ENCODE measurements at regions not wholly inside any gene's neighbourhood (a gene's known extent, or its start where the extent isn't known, plus 50 kb on each side); places are given as distances from the start of the nearest gene placed in this dataset.

GRCh38 chr22:48891688-48892577 lies 935.7 kb downstream of the BRD1 start:
- no peak for DNase-seq
- Histone ChIP-seq H4K20me1 (ENCODE audit: control insufficient read depth, insufficient read depth, low read length, poor library complexity, severe bottlenecking) (no peaks in the 10 kb centered on the region), H3K9ac (ENCODE audit: low read length) (no peak overlapping the region), H3K9me3 (ENCODE audit: control extremely low read depth in 1 of 3, control insufficient read depth in 2 of 3, insufficient read depth in 1 of 3, low read length in 2 of 3) (peaks cover 0 to 22% (median 0%) of the 10 kb centered on the region in 3 donors), H3K4me1 (ENCODE audit: control insufficient read depth in 2 of 2, insufficient read depth in 2 of 2, low read length in 2 of 2) (no peaks in the 10 kb centered on the region), H3K79me2 (ENCODE audit: control insufficient read depth, insufficient read depth, low read length) (no peaks in the 10 kb centered on the region), H3K27me3 (replicated peaks in 1 of 4; ENCODE audit: control extremely low read depth in 1 of 4, control insufficient read depth in 3 of 4, insufficient read depth in 4 of 4, low read length in 3 of 4) (no peaks in the 10 kb centered on the region), H3K4me3 (ENCODE audit: control extremely low read depth in 1 of 5, extremely low read depth in 1 of 5, insufficient read depth in 1 of 5, low read depth in 2 of 5, low read length in 4 of 5) (no peak overlapping the region), H3K36me3 (replicated peaks in 1 of 2; ENCODE audit: control extremely low read depth in 1 of 2, control insufficient read depth in 1 of 2, extremely low read depth in 1 of 2, insufficient read depth in 2 of 2, low read length in 1 of 2) (no peaks in the 10 kb centered on the region), H2AFZ (ENCODE audit: insufficient read depth, low read depth, low read length, poor library complexity, severe bottlenecking) (no peak overlapping the region), H3K27ac (ENCODE audit: low read length in 2 of 2) (no peak overlapping the region), H3K4me2 (replicated peaks; ENCODE audit: low read depth, low read length, poor library complexity, severe bottlenecking) (no peak overlapping the region)
- H3K4me3 Mint-ChIP-seq = no peak overlapping the region
- CTCF ChIA-PET = no interaction called here
- intact Hi-C loops (cut with micrococcal nuclease) = no loop called here
- no peak overlapping the region for H3K27ac Mint-ChIP-seq
- 57% methylated on average over 8 of the region's 9 CpGs for whole genome bisulfite sequencing (ENCODE audit: insufficient coverage)
- no peaks in the 10 kb centered on the region for H3K27me3 Mint-ChIP-seq
- POLR2A ChIA-PET = no interaction called here
- no peaks in the 10 kb centered on the region for H3K4me1 Mint-ChIP-seq
- ATAC-seq (ENCODE audit: low read depth) = no peak
- no peak for TF ChIP-seq CTCF (IDR thresholded peaks at IDR 0.05)
- TF ChIP-seq EZH2 (IDR thresholded peaks at IDR 0.05; ENCODE audit: borderline replicate concordance, insufficient read depth, low read depth, low read length, poor library complexity, severe bottlenecking) = no peak
- H3K9me3 Mint-ChIP-seq (ENCODE audit: insufficient read depth) = no peaks in the 10 kb centered on the region
